T47D (cell line): ENCODE measurements at regions not wholly inside any gene's neighbourhood (a gene's known extent, or its start where the extent isn't known, plus 50 kb on each side); places are given as distances from the start of the nearest gene placed in this dataset.
"Not testable (repeated sequence)": the region's sequence is repeated elsewhere in the genome, so short reads cannot be mapped to it uniquely, and the experiment has no call there.

Experiments used
- DNase-seq, 2 experiments: peaks; one replicate each; pipeline versions ENCODE4 v3.0.0 to v3.0.0-alpha.2; 2011 to 2012; ENCODE audit warnings: low read depth in 1 of 2, low spot score in 1 of 2
- JUND ChIP-seq: IDR thresholded peaks from 2 replicates; pipeline ENCODE4 v1.6.1; 2012; ENCODE audit warnings: low read depth
- in situ Hi-C: cut with HindIII; loops from 2 replicates; pipeline ENCODE4 v1.10.0; 2016; ENCODE audit warnings: low sequenced_read_pairs, low pct_unique_long_range_greater_than_20kb

- in situ Hi-C loops, result no loop called here
- no peak for TF ChIP-seq JUND
- DNase-seq, result no peak
Observed at GRCh38 chr3:28136607-28137216, 104.7 kb upstream of the CMC1 start.

GRCh38 chr3:28138043-28138610, 103.3 kb upstream of the CMC1 start:
- no peak for DNase-seq
- no peak for TF ChIP-seq JUND
- in situ Hi-C loops, result no loop called here

GRCh38 chr3:28139288-28139687, 102.1 kb upstream of the CMC1 start:
- TF ChIP-seq JUND, result no peak
- DNase-seq, result no peak
- in situ Hi-C loops, result no loop called here

GRCh38 chr3:28139967-28140634, 101.3 kb upstream of the CMC1 start:
- no peak for TF ChIP-seq JUND
- no peak for DNase-seq
- in situ Hi-C loops, result no loop called here

GRCh38 chr3:28140664-28141063, 100.8 kb upstream of the CMC1 start:
- no peak for DNase-seq
- in situ Hi-C loops, result no loop called here
- no peak for TF ChIP-seq JUND

- no peak for DNase-seq
- in situ Hi-C loops, result no loop called here
- no peak for TF ChIP-seq JUND
Observed at GRCh38 chr3:28149960-28150359, 91.5 kb upstream of the CMC1 start.

- in situ Hi-C loops, result no loop called here
- no peak for TF ChIP-seq JUND
- no peak for DNase-seq
Observed at GRCh38 chr3:28150465-28151206, 90.8 kb upstream of the CMC1 start.

- in situ Hi-C loops, result no loop called here
- TF ChIP-seq JUND, result no peak
Observed at GRCh38 chr3:28151207-28151550, 90.2 kb upstream of the CMC1 start.

GRCh38 chr3:28151608-28152228, 89.7 kb upstream of the CMC1 start:
- in situ Hi-C loops, result no loop called here
- no peak for DNase-seq
- no peak for TF ChIP-seq JUND

More at GRCh38 chr3:28151207-28151550, 90.2 kb upstream of the CMC1 start:
- DNase-seq, result no peak

GRCh38 chr3:28155631-28156030, 85.8 kb upstream of the CMC1 start:
- DNase-seq, result no peak
- no peak for TF ChIP-seq JUND
- in situ Hi-C loops, result no loop called here

GRCh38 chr3:28156599-28156998, 84.8 kb upstream of the CMC1 start:
- in situ Hi-C loops, DNase-seq: not testable (repeated sequence)

GRCh38 chr3:28171962-28172361, 69.5 kb upstream of the CMC1 start:
- in situ Hi-C loops, result no loop called here
- no peak for DNase-seq
- no peak for TF ChIP-seq JUND

- no peak for TF ChIP-seq JUND
- no peak for DNase-seq
- in situ Hi-C loops, result no loop called here
Observed at GRCh38 chr3:28172748-28173147, 68.7 kb upstream of the CMC1 start.
